ENCODE measurements at regions not wholly inside any gene's neighbourhood (a gene's known extent, or its start where the extent isn't known, plus 50 kb on each side); places are given as distances from the start of the nearest gene placed in this dataset.

DNA sequence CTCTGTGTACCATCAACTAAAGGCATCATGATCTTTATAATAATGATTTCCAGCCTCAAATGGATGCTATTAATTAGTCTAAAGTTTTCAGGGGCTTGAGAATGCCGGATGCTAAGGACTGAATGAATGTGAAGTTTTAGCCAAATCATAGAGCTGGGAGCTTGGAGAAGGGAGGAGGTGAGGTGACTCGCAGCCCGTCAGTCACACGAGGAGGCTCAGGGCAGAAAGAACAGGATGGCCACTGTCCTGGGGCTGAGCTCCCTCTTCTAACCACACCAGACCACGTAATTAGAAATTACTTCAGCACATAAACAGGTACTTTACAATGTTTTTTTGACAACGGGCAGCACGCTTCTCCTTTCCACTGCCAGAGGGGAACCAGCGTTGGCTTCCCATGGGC, 222.6 kb downstream of the NPR3 start:
- 73% methylated on average over 8 of the region's 8 CpGs for whole genome bisulfite sequencing
- Histone ChIP-seq H3K9me3 (no peaks in the 10 kb centered on the region), H3K27ac (no peak overlapping the region), H3K4me3 (no peak overlapping the region), H3K27me3 (replicated peaks; ENCODE audit: insufficient read depth) (no peaks in the 10 kb centered on the region), H3K4me1 (replicated peaks) (no peaks in the 10 kb centered on the region), H3K36me3 (no peaks in the 10 kb centered on the region)
- DNase-seq (ENCODE audit: low spot score), result no peak
- intact Hi-C loops (cut with DNase I), result no loop called here
- TF ChIP-seq POLR2AphosphoS5 (IDR thresholded peaks at IDR 0.05) (no peak), POLR2A (IDR thresholded peaks at IDR 0.05) (no peak)
- TF ChIP-seq, protein P1, sequence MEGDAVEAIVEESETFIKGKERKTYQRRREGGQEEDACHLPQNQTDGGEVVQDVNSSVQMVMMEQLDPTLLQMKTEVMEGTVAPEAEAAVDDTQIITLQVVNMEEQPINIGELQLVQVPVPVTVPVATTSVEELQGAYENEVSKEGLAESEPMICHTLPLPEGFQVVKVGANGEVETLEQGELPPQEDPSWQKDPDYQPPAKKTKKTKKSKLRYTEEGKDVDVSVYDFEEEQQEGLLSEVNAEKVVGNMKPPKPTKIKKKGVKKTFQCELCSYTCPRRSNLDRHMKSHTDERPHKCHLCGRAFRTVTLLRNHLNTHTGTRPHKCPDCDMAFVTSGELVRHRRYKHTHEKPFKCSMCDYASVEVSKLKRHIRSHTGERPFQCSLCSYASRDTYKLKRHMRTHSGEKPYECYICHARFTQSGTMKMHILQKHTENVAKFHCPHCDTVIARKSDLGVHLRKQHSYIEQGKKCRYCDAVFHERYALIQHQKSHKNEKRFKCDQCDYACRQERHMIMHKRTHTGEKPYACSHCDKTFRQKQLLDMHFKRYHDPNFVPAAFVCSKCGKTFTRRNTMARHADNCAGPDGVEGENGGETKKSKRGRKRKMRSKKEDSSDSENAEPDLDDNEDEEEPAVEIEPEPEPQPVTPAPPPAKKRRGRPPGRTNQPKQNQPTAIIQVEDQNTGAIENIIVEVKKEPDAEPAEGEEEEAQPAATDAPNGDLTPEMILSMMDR (IDR thresholded peaks at IDR 0.05), result no peak

DNA sequence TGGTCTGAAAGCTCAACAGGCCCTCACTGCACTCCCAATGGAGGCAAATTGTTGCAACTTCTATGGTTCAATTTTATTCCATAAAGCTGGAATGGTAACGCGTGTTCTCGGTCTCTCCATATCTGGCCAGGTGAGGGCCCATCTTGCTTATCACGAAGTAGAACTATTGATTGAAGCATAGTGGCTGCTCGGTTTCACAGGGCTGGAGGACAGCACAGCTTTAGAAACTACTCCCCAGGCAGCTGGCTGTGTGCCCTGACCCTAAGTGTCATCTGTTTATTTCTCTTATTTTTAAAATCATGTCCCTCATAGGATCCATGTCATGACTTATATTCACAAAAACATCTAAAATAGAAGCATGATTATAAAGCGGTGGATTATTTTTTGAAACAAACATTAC, 223.4 kb downstream of the NPR3 start:
- no peaks in the 10 kb centered on the region for H3K4me1 ChIP-seq (replicated peaks)
- TF ChIP-seq, protein P1 (IDR thresholded peaks at IDR 0.05), result no peak
- no peak for TF ChIP-seq POLR2AphosphoS5 (IDR thresholded peaks at IDR 0.05)
- TF ChIP-seq POLR2A (IDR thresholded peaks at IDR 0.05), result no peak
- H3K36me3 ChIP-seq, result no peaks in the 10 kb centered on the region
- H3K27me3 ChIP-seq (replicated peaks; ENCODE audit: insufficient read depth), result no peaks in the 10 kb centered on the region
- intact Hi-C loops (cut with DNase I), result no loop called here
- no peak for DNase-seq (ENCODE audit: low spot score)
- no peak overlapping the region for H3K4me3 ChIP-seq
- H3K9me3 ChIP-seq, result no peaks in the 10 kb centered on the region
- 91% methylated on average over 6 of the region's 6 CpGs for WGBS
- H3K27ac ChIP-seq, result no peak overlapping the region

DNA sequence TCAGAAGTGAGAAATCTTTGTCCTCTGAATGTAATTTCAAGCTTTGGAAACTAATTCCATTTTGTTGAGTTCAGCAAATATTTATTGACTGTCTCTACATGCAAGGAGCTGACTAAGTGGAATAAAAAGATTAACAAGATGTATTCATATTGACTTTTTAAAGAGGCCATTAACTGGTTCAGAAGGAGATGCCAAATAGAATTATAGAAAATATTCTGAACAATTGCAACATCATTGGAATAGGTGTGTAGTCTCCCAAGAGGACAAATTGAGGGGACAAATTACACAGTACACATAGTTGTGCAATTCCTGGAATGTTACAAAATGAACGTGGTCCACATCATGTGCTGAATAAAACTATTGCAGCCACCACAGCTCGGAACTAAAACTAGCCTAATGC, 224.2 kb downstream of the NPR3 start:
- no peaks in the 10 kb centered on the region for H3K36me3 ChIP-seq
- no peaks in the 10 kb centered on the region for H3K4me1 ChIP-seq (replicated peaks)
- 66% methylated on average over 2 of the region's 2 CpGs for whole genome bisulfite sequencing
- no peak overlapping the region for H3K27ac ChIP-seq
- H3K4me3 ChIP-seq, result no peak overlapping the region
- intact Hi-C loops (cut with DNase I), result no loop called here
- DNase-seq (ENCODE audit: low spot score), result no peak
- H3K9me3 ChIP-seq, result no peaks in the 10 kb centered on the region
- no peaks in the 10 kb centered on the region for H3K27me3 ChIP-seq (replicated peaks; ENCODE audit: insufficient read depth)
- TF ChIP-seq, protein P1 (IDR thresholded peaks at IDR 0.05), result no peak
- TF ChIP-seq POLR2A (IDR thresholded peaks at IDR 0.05), result no peak
- TF ChIP-seq POLR2AphosphoS5 (IDR thresholded peaks at IDR 0.05), result peak; percentile 23

DNA sequence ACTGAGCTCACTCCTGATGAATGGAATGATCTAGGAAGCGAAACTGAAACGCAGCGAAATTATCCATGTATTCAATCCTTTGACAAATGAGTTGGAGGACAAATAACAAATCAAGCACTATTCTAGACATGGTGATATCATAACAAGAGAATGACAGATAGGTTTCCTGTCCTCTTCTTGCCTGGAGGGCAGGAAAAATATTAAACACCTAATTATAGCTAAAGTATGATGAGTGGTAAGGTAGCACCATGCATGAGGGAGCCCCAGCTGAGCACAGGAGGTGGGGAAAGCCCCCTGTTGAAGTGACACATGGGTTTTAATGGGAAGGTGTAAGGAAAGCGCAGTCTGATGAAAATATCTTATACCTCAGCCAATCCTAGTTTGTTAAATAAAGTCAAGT, 225.2 kb downstream of the NPR3 start:
- TF ChIP-seq, protein P1 (IDR thresholded peaks at IDR 0.05), result no peak
- TF ChIP-seq POLR2AphosphoS5 (IDR thresholded peaks at IDR 0.05) (no peak), POLR2A (IDR thresholded peaks at IDR 0.05) (no peak)
- intact Hi-C loops (cut with DNase I), result no loop called here
- no peak for DNase-seq (ENCODE audit: low spot score)
- H3K4me1 ChIP-seq (replicated peaks), result no peaks in the 10 kb centered on the region
- no peak overlapping the region for H3K4me3 ChIP-seq
- no peak overlapping the region for H3K27ac ChIP-seq
- no peaks in the 10 kb centered on the region for H3K27me3 ChIP-seq (replicated peaks; ENCODE audit: insufficient read depth)
- H3K9me3 ChIP-seq, result no peaks in the 10 kb centered on the region
- WGBS, result 80% methylated on average over 4 of the region's 4 CpGs
- no peaks in the 10 kb centered on the region for H3K36me3 ChIP-seq

DNA sequence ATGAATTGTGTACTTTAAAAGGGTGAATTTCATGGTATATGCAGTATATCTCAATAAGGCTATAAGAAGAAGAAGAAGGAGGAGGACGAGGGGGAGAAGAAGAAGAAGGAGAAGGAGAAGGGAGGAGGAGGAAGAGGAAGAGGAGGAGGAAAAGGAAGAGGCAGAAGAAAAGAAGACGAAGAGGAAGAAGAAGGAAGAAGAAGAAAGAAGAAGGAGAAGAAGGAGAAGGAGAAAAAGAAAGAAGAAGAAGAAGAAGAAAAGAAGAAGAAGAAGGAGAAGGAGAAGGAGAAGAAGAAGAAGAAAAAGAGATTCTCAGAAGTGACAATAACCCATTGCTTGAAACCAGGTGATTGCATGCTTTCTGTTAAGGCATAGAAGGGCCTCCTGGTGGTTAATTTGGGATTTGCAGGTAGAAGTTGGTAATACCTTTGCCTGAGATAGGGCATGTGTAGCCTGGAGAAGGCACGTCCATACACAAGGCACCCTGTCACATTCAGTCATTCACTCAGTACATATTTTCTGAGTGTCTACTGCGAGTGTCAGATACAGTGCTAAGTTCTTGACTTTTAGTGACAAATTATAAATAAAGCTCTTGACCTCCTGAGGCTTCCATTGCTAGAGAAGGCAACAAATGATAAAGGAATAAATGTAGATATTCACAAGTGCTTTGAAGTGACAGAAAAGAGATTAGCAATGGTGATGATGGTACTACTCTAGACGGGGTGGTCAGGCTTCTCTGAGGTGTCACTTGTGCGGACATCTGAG, 231.3 kb downstream of the NPR3 start:
- 76% methylated on average over 6 of the region's 6 CpGs for WGBS
- H3K36me3 ChIP-seq, result no peaks in the 10 kb centered on the region
- no peaks in the 10 kb centered on the region for H3K9me3 ChIP-seq
- no peak overlapping the region for H3K4me3 ChIP-seq
- H3K4me1 ChIP-seq (replicated peaks), result no peaks in the 10 kb centered on the region
- DNase-seq (ENCODE audit: low spot score), result no peak
- intact Hi-C loops (cut with DNase I), result no loop called here
- no peak overlapping the region for H3K27ac ChIP-seq
- no peak for TF ChIP-seq POLR2AphosphoS5 (IDR thresholded peaks at IDR 0.05)
- TF ChIP-seq, protein P1 (IDR thresholded peaks at IDR 0.05), result no peak
- no peak for TF ChIP-seq POLR2A (IDR thresholded peaks at IDR 0.05)
- H3K27me3 ChIP-seq (replicated peaks; ENCODE audit: insufficient read depth), result no peaks in the 10 kb centered on the region
